H9 (cell line): ENCODE measurements at regions not wholly inside any gene's neighbourhood (a gene's known extent, or its start where the extent isn't known, plus 50 kb on each side); places are given as distances from the start of the nearest gene placed in this dataset.

Source experiments
- DNase-seq: peaks from one replicate; pipeline ENCODE4 v3.0.0-alpha.2; 2017
- H2AFZ ChIP-seq: one replicate; pipeline ENCODE4 v1.6.1; 2013; ENCODE audit warnings: mild to moderate bottlenecking, low read length, control low read depth, moderate library complexity
- H2AK5ac ChIP-seq: 2 replicates; pipeline ENCODE4 v1.6.1; 2013; ENCODE audit warnings: low read length, control low read depth, mixed read lengths; ENCODE audit not compliant: insufficient read length
- H2BK120ac ChIP-seq: one replicate; pipeline ENCODE4 v1.6.1; 2013; ENCODE audit warnings: low read depth, mild to moderate bottlenecking, low read length, control low read depth, inconsistent platforms; ENCODE audit not compliant: poor library complexity, severe bottlenecking
- H2BK12ac ChIP-seq: 2 replicates; pipeline ENCODE4 v1.6.1; 2013; ENCODE audit warnings: low read length, control low read depth, mixed read lengths, low read depth; ENCODE audit not compliant: insufficient read length
- H2BK15ac ChIP-seq: 2 replicates; pipeline ENCODE4 v1.6.1; 2013; ENCODE audit warnings: low read depth, low read length, control low read depth
- H2BK20ac ChIP-seq: one replicate; pipeline ENCODE4 v1.6.1; 2013; ENCODE audit warnings: low read depth, mild to moderate bottlenecking, low read length, control low read depth, inconsistent platforms; ENCODE audit not compliant: poor library complexity, severe bottlenecking
- H2BK5ac ChIP-seq: 2 replicates; pipeline ENCODE4 v1.6.1; 2013; ENCODE audit warnings: low read length, control low read depth, mixed read lengths; ENCODE audit not compliant: insufficient read length
- H3K14ac ChIP-seq: 2 replicates; pipeline ENCODE4 v1.6.1; 2013; ENCODE audit warnings: low read length, control low read depth; ENCODE audit not compliant: insufficient read depth
- H3K18ac ChIP-seq: 2 replicates; pipeline ENCODE4 v1.6.1; 2013; ENCODE audit warnings: low read depth, mild to moderate bottlenecking, mixed read lengths, low read length, control low read depth; ENCODE audit not compliant: insufficient read length
- H3K23ac ChIP-seq: 2 replicates; pipeline ENCODE4 v1.6.1; 2013; ENCODE audit warnings: low read length, control low read depth, mixed read lengths, low read depth; ENCODE audit not compliant: insufficient read length
- H3K23me2 ChIP-seq: 2 replicates; pipeline ENCODE4 v1.6.1; 2013; ENCODE audit warnings: low read depth, mild to moderate bottlenecking, mixed read lengths, low read length, control low read depth; ENCODE audit not compliant: insufficient read length, poor library complexity, severe bottlenecking
- H3K27ac ChIP-seq: 2 replicates; pipeline ENCODE4 v1.5.1; 2013; ENCODE audit warnings: low read length, control low read depth, mixed read lengths, low read depth; ENCODE audit not compliant: insufficient read length
- H3K27me3 ChIP-seq: 2 replicates; pipeline ENCODE4 v1.6.1; 2013; ENCODE audit warnings: low read length, control low read depth, inconsistent platforms; ENCODE audit not compliant: insufficient read depth
- H3K4ac ChIP-seq: 2 replicates; pipeline ENCODE4 v1.6.1; 2013; ENCODE audit warnings: low read depth, mild to moderate bottlenecking, control low read depth, inconsistent platforms, low read length, moderate library complexity
- H3K4me1 ChIP-seq: 2 replicates; pipeline ENCODE4 v1.6.1; 2013; ENCODE audit warnings: low read length, control low read depth, inconsistent platforms; ENCODE audit not compliant: insufficient read depth
- H3K4me2 ChIP-seq: 2 replicates; pipeline ENCODE4 v1.6.1; 2013; ENCODE audit warnings: low read length, control low read depth, mixed read lengths; ENCODE audit not compliant: insufficient read length, insufficient read depth
- H3K56ac ChIP-seq: 2 replicates; pipeline ENCODE4 v1.6.1; 2013; ENCODE audit warnings: low read depth, mild to moderate bottlenecking, mixed read lengths, low read length, control low read depth; ENCODE audit not compliant: insufficient read length
- H3K79me1 ChIP-seq: 2 replicates; pipeline ENCODE4 v1.6.1; 2013; ENCODE audit warnings: low read depth, mild to moderate bottlenecking, moderate library complexity, low read length, control low read depth, inconsistent platforms; ENCODE audit not compliant: insufficient read depth, poor library complexity, severe bottlenecking
- H3K79me2 ChIP-seq: 2 replicates; pipeline ENCODE4 v1.6.1; 2013; ENCODE audit warnings: low read length, control low read depth, inconsistent platforms; ENCODE audit not compliant: insufficient read depth
- H3K9ac ChIP-seq: 2 replicates; pipeline ENCODE4 v1.6.1; 2013; ENCODE audit warnings: low read length, control low read depth, mixed read lengths; ENCODE audit not compliant: insufficient read length; ENCODE audit errors: extremely low read depth
- H3K9me3 ChIP-seq: one replicate; pipeline ENCODE4 v1.6.1; 2013; ENCODE audit warnings: low read depth, low read length, inconsistent platforms; ENCODE audit not compliant: control insufficient read depth
- H3T11ph ChIP-seq: one replicate; pipeline ENCODE4 v1.6.1; 2013; ENCODE audit warnings: mild to moderate bottlenecking, low read length, control low read depth, inconsistent platforms
- H4K20me1 ChIP-seq: one replicate; pipeline ENCODE4 v1.6.1; 2013; ENCODE audit not compliant: control insufficient read depth, insufficient read length, insufficient read depth
- H4K5ac ChIP-seq: 2 replicates; pipeline ENCODE4 v1.6.1; 2013; ENCODE audit warnings: low read depth, mild to moderate bottlenecking, mixed read lengths, low read length, control low read depth; ENCODE audit not compliant: insufficient read length
- H4K8ac ChIP-seq: replicated peaks from 2 replicates; pipeline ENCODE4 v1.6.1; 2013; ENCODE audit warnings: low read length, control low read depth, mixed read lengths, low read depth; ENCODE audit not compliant: insufficient read length
- H4K91ac ChIP-seq: 2 replicates; pipeline ENCODE4 v1.6.1; 2013; ENCODE audit warnings: low read depth, mild to moderate bottlenecking, moderate library complexity, mixed read lengths, low read length, control low read depth; ENCODE audit not compliant: insufficient read length
- H3K27ac Mint-ChIP-seq, 3 experiments: 2 replicates in 2 of 3; 3 replicates in 1 of 3; pipeline ENCODE4 v1.8.0; 2020 to 2021; ENCODE audit warnings: mixed read lengths in 3 of 3, mild to moderate bottlenecking in 1 of 3, moderate library complexity in 1 of 3
- H3K27me3 Mint-ChIP-seq: 2 replicates; pipeline ENCODE4 v1.8.0; 2021; ENCODE audit warnings: low read depth, mild to moderate bottlenecking, moderate library complexity, mixed read lengths
- H3K36me3 Mint-ChIP-seq, 3 experiments: 2 replicates in 2 of 3; 3 replicates in 1 of 3; pipeline ENCODE4 v1.8.0; 2020 to 2021; ENCODE audit warnings: low read depth in 3 of 3, mixed read lengths in 3 of 3; ENCODE audit not compliant: insufficient read depth in 1 of 3
- H3K4me1 Mint-ChIP-seq, 2 experiments: 2 replicates each; pipeline ENCODE4 v1.8.0; 2020; ENCODE audit warnings: mixed read lengths in 2 of 2
- H3K4me3 Mint-ChIP-seq, 2 experiments: 2 replicates in 1 of 2; 3 replicates in 1 of 2; pipeline ENCODE4 v1.8.0; 2020 to 2021; ENCODE audit warnings: mild to moderate bottlenecking in 2 of 2, mixed read lengths in 2 of 2, moderate library complexity in 1 of 2
- H3K9me3 Mint-ChIP-seq, 2 experiments: 2 replicates in 1 of 2; 3 replicates in 1 of 2; pipeline ENCODE4 v1.8.0; 2020; ENCODE audit warnings: mild to moderate bottlenecking in 2 of 2, mixed read lengths in 2 of 2, moderate library complexity in 1 of 2
- WGBS: extraction: QIAGEN DNeasy Blood & Tissue Kit; methylation state at CpG from one replicate; pipeline ENCODE4 v1.1.7; 2013; ENCODE audit warnings: missing lambda C conversion rate, low lambda C conversion rate, mixed read lengths; ENCODE audit not compliant: insufficient read length; ENCODE audit errors: extremely low coverage; 5-methylcytosine and 5-hydroxymethylcytosine counted together
- TF ChIP-seq, protein P1 (sequence below): fragments of 200-600 bp; sonication (generic); conservative IDR thresholded peaks from 3 replicates; pipeline ENCODE4 v1.8.0; 2021; ENCODE audit warnings: antibody characterized with exemption, mild to moderate bottlenecking

DNA sequence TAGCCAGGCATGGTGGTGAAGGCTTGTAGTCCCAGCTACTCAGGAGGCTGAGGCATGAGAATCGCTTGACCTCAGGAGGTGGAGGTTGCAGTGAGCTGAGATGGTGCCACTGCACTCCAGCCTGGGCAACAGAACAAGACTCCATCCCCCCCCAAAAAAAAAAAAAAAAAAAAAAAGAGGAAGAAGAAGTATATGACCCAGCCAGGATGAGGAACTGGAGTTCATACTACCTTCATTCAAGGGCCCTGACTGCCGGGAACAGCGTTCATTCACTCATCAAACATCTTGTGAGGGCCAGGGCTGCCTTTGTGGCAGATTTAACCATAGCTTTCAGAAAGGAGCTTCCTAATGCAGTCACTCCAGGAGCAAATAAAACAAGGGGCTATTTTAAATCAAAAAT, 127.6 kb downstream of the MRPS6 start:
- Mint-ChIP-seq H3K9me3 (peaks cover 0 to 2% of the 10 kb centered on the region in 2 experiments; a peak in 3 of 5 replicates), H3K36me3 (peaks cover 0 to 7% (median 4%) of the 10 kb centered on the region in 3 experiments; a peak in 3 of 7 replicates), H3K4me1 (peaks cover 55 to 58% of the 10 kb centered on the region in 2 experiments), H3K4me3 (peak overlapping the region; percentile 72 to 79; a peak in 3 of 5 replicates), H3K27ac (no peak overlapping the region), H3K27me3 (peaks cover 6% of the 10 kb centered on the region)
- Histone ChIP-seq H3K14ac (no peak overlapping the region), H4K8ac (no peak overlapping the region), H2BK20ac (no peak overlapping the region), H4K5ac (no peak overlapping the region), H3K27me3 (no peaks in the 10 kb centered on the region), H3K79me2 (no peaks in the 10 kb centered on the region), H3K9ac (no peak overlapping the region), H3K23ac (no peak overlapping the region), H3K18ac (no peak overlapping the region), H4K91ac (no peak overlapping the region), H3K4me1 (peaks cover 17% of the 10 kb centered on the region; the same call in 1 of the 2 replicates), H3K56ac (no peak overlapping the region), H3K27ac (no peak overlapping the region), H3K4ac (no peak overlapping the region), H2BK15ac (no peak overlapping the region), H3K79me1 (no peaks in the 10 kb centered on the region), H3T11ph (no peak overlapping the region), H3K4me2 (peak overlapping the region; percentile 69), H3K9me3 (no peaks in the 10 kb centered on the region), H2AK5ac (no peak overlapping the region), H3K23me2 (peaks cover 18% of the 10 kb centered on the region), H4K20me1 (no peaks in the 10 kb centered on the region), H2AFZ (no peak overlapping the region), H2BK12ac (no peak overlapping the region), H2BK5ac (no peak overlapping the region), H2BK120ac (no peak overlapping the region)
- TF ChIP-seq, protein P1, sequence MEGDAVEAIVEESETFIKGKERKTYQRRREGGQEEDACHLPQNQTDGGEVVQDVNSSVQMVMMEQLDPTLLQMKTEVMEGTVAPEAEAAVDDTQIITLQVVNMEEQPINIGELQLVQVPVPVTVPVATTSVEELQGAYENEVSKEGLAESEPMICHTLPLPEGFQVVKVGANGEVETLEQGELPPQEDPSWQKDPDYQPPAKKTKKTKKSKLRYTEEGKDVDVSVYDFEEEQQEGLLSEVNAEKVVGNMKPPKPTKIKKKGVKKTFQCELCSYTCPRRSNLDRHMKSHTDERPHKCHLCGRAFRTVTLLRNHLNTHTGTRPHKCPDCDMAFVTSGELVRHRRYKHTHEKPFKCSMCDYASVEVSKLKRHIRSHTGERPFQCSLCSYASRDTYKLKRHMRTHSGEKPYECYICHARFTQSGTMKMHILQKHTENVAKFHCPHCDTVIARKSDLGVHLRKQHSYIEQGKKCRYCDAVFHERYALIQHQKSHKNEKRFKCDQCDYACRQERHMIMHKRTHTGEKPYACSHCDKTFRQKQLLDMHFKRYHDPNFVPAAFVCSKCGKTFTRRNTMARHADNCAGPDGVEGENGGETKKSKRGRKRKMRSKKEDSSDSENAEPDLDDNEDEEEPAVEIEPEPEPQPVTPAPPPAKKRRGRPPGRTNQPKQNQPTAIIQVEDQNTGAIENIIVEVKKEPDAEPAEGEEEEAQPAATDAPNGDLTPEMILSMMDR: no peak
- DNase-seq: no peak
- WGBS: no CpG with 5 or more reads among the region's 3 CpGs
